Fibroblast of mammary gland (primary cell): ENCODE measurements at regions not wholly inside any gene's neighbourhood (a gene's known extent, or its start where the extent isn't known, plus 50 kb on each side); places are given as distances from the start of the nearest gene placed in this dataset.
A peak's percentile ranks its signal among the peaks of the same experiment; 100 is the strongest.

Experiments
- DNase-seq: peaks from one replicate; pipeline ENCODE4 v3.0.0-alpha.2; 2010; ENCODE audit warnings: low read depth
- H3K4me3 ChIP-seq: 2 replicates; pipeline ENCODE4 v1.5.1; 2011; ENCODE audit warnings: low read depth, mild to moderate bottlenecking, low read length, moderate library complexity; ENCODE audit not compliant: control insufficient read depth
- TF ChIP-seq, protein P1 (sequence below): conservative IDR thresholded peaks from 2 replicates; pipeline ENCODE4 v1.5.1; 2011; ENCODE audit warnings: low read depth, low read length, inconsistent platforms; ENCODE audit not compliant: control insufficient read depth, insufficient read depth

DNA sequence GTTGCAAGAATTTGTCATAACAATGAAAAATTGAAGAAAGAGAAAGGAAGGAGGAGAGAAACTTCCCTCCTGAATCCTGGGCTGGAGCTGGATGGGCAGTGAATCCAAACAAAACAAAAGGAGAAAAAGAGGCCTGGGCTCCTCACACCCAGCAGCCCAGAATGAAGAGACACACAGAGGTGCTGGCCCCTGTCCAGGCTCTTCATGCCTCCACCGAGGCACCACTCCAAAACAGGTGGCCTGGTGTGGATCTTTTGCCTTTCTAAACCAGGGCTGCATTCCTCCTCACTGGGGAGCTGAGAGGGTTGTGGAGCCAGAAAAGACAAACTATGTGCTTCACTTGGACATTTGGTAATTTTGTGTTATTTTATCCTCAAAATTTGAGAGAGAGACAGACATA is 76.0 kb downstream of the FAM124B start:
- TF ChIP-seq, protein P1, sequence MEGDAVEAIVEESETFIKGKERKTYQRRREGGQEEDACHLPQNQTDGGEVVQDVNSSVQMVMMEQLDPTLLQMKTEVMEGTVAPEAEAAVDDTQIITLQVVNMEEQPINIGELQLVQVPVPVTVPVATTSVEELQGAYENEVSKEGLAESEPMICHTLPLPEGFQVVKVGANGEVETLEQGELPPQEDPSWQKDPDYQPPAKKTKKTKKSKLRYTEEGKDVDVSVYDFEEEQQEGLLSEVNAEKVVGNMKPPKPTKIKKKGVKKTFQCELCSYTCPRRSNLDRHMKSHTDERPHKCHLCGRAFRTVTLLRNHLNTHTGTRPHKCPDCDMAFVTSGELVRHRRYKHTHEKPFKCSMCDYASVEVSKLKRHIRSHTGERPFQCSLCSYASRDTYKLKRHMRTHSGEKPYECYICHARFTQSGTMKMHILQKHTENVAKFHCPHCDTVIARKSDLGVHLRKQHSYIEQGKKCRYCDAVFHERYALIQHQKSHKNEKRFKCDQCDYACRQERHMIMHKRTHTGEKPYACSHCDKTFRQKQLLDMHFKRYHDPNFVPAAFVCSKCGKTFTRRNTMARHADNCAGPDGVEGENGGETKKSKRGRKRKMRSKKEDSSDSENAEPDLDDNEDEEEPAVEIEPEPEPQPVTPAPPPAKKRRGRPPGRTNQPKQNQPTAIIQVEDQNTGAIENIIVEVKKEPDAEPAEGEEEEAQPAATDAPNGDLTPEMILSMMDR: no peak
- H3K4me3 ChIP-seq: no peak overlapping the region
- DNase-seq: no peak

- no peak for DNase-seq
- no peak overlapping the region for H3K4me3 ChIP-seq
- TF ChIP-seq, protein P1: no peak
These were observed 77.3 kb downstream of the FAM124B start for GRCh38 chr2:224324604-224325003.

- H3K4me3 ChIP-seq: no peak overlapping the region
- DNase-seq: no peak
- TF ChIP-seq, protein P1: no peak
These were observed 81.2 kb downstream of the FAM124B start for GRCh38 chr2:224320660-224321059.

DNA sequence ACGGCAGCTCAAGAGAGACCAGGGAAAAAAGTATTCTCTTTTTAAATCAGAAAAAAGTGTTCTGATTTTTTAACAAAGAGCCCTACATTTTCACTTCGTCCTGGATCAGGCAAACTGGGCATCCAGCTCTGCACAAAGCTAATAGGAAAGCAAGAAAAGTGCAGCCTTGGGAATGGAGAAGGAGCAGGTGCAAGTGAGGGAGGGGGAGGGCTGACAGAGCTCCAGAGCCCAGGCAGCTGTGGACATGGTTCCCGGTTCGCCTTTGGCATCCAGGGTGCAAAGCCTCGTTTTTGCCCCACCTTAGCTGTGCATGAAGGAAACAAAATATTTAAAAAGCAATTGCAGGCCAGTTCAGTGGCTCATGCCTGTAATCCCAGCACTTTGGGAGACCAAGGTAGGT is 82.2 kb downstream of the FAM124B start:
- DNase-seq: no peak
- TF ChIP-seq, protein P1: no peak
- H3K4me3 ChIP-seq: no peak overlapping the region

DNA sequence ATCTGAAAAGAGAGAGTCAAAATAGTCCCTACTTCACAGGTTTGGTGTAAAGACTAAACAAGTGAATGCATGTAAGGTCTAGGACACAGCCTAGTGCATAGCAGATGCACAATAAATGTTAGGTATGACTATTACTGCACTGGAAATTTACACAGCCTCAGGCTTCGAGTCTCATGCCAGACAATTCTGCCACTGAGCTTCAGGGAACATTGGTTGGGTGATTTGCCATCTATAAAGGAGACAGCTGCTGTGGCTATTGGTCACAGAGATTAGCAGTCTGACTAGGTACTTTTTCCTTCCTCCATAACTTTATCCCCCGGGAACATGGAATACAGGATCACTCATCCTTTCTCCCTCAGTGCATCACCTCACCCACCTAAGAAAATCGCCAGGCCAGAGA is 89.2 kb downstream of the FAM124B start:
- H3K4me3 ChIP-seq: no peak overlapping the region
- no peak for DNase-seq
- TF ChIP-seq, protein P1: no peak

DNA sequence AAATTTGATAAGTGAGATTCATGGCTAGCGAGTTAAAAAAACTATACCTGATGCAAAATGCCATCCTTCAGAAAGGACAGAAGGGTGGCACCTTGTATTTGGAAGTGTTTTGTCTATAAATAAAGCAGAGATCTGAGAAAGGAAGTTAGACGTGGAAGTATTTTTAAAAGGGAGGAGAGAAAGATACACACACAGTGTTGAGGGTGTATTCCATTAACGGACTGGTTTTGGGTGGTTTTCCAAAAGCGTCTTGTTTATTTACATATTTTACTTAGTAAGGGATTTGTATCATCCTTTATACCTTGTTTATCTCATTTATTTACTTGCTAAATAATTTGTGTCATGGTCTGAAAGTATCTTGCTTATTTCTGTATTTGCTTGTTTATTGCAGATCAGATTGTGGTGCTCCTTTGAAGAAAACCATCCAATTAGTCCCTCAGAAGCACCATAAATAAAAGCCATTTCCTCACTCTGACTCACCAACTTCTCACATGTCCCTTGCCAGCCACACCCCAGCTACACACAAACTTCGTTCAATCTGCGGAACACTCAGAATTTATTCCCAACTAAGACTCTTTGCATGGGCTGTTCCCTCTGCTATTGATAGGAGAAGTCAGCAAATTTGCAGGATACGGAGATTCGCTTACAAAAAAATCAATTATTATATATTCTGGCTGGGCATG is 90.8 kb downstream of the FAM124B start:
- peak; percentile 42 for DNase-seq
- no peak overlapping the region for H3K4me3 ChIP-seq
- TF ChIP-seq, protein P1: no peak

GRCh38 chr2:224309176-224309575 is 92.7 kb downstream of the FAM124B start:
- peak; percentile 55 for DNase-seq

More at GRCh38 chr2:224309176-224309575, 92.7 kb downstream of the FAM124B start:
- TF ChIP-seq, protein P1: no peak
- H3K4me3 ChIP-seq: no peak overlapping the region
